ENCODE measurements at regions not wholly inside any gene's neighbourhood (a gene's known extent, or its start where the extent isn't known, plus 50 kb on each side); places are given as distances from the start of the nearest gene placed in this dataset.

DNA sequence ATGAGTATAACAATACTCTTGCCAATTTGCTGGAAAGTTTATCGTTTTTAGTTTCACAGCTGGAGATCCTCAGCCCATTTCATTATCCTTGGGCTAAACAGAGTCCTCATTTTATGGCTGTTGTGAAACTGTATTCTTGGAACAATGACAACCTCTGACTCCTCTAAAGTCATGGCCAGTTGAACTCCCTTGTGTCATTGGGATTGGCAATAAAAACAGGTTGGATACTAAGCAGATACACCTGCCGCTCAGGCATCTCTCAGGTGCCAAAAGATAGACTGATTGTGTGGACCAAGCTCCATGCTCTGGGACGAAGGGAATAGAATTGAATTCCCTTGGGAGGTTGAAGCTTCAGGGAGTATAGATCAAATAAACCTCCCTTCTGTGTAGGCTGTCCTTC is 182.2 kb downstream of the WDR11 start:
- no peak for TF ChIP-seq EZH2phosphoT487 (IDR thresholded peaks at IDR 0.05; ENCODE audit: borderline replicate concordance)
- TF ChIP-seq, protein P1, sequence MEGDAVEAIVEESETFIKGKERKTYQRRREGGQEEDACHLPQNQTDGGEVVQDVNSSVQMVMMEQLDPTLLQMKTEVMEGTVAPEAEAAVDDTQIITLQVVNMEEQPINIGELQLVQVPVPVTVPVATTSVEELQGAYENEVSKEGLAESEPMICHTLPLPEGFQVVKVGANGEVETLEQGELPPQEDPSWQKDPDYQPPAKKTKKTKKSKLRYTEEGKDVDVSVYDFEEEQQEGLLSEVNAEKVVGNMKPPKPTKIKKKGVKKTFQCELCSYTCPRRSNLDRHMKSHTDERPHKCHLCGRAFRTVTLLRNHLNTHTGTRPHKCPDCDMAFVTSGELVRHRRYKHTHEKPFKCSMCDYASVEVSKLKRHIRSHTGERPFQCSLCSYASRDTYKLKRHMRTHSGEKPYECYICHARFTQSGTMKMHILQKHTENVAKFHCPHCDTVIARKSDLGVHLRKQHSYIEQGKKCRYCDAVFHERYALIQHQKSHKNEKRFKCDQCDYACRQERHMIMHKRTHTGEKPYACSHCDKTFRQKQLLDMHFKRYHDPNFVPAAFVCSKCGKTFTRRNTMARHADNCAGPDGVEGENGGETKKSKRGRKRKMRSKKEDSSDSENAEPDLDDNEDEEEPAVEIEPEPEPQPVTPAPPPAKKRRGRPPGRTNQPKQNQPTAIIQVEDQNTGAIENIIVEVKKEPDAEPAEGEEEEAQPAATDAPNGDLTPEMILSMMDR (conservative IDR thresholded peaks at IDR 0.05; ENCODE audit: low read length), result no peak
